KMS-11 (cell line): ENCODE measurements at regions not wholly inside any gene's neighbourhood (a gene's known extent, or its start where the extent isn't known, plus 50 kb on each side); places are given as distances from the start of the nearest gene placed in this dataset.

Experiments used
- H2AFZ ChIP-seq: fragments of 200-600 bp; sonication (generic); 2 replicates; pipeline ENCODE4 v1.6.1; 2016; ENCODE audit warnings: antibody characterized with exemption, mixed run types, low read depth
- H3K27ac ChIP-seq: fragments of 200-600 bp; sonication (generic); 2 replicates; pipeline ENCODE4 v1.6.1; 2016; ENCODE audit warnings: mild to moderate bottlenecking, mixed run types
- H3K27me3 ChIP-seq: fragments of 200-600 bp; sonication (generic); 2 replicates; pipeline ENCODE4 v1.6.1; 2017; ENCODE audit warnings: mild to moderate bottlenecking, low read depth, mixed run types, moderate library complexity; ENCODE audit not compliant: insufficient read depth
- H3K36me3 ChIP-seq: fragments of 200-600 bp; sonication (generic); 2 replicates; pipeline ENCODE4 v1.6.1; 2017; ENCODE audit warnings: mild to moderate bottlenecking, mixed run types; ENCODE audit not compliant: insufficient read depth
- H3K4me1 ChIP-seq: fragments of 200-600 bp; sonication (generic); 2 replicates; pipeline ENCODE4 v1.6.1; 2016; ENCODE audit warnings: mild to moderate bottlenecking, low read depth, mixed run types; ENCODE audit not compliant: poor library complexity, severe bottlenecking
- H3K4me2 ChIP-seq: fragments of 200-600 bp; sonication (generic); 2 replicates; pipeline ENCODE4 v1.7.0; 2016; ENCODE audit warnings: mild to moderate bottlenecking, mixed run types
- H3K4me3 ChIP-seq: fragments of 200-600 bp; sonication (generic); IDR thresholded peaks from 2 replicates; pipeline ENCODE4 v1.6.1; 2017; ENCODE audit warnings: low read depth, low read length, mixed read lengths; ENCODE audit not compliant: insufficient read depth
- H3K79me2 ChIP-seq: fragments of 200-600 bp; sonication (generic); 2 replicates; pipeline ENCODE4 v1.6.1; 2016; ENCODE audit warnings: low read depth, mixed run types; ENCODE audit not compliant: insufficient read depth
- H3K9ac ChIP-seq: fragments of 200-600 bp; sonication (generic); 2 replicates; pipeline ENCODE4 v1.6.1; 2016; ENCODE audit warnings: mild to moderate bottlenecking, mixed run types
- H4K20me1 ChIP-seq: fragments of 200-600 bp; sonication (generic); 2 replicates; pipeline ENCODE4 v1.6.1; 2016; ENCODE audit warnings: mild to moderate bottlenecking, mixed run types; ENCODE audit not compliant: insufficient read depth
- TF ChIP-seq, protein P1 (sequence below): fragments of 200-600 bp; sonication (generic); conservative IDR thresholded peaks from 2 replicates; pipeline ENCODE4 v1.6.1; 2017; ENCODE audit warnings: low read depth, mild to moderate bottlenecking, antibody characterized with exemption, low read length, moderate library complexity, mixed read lengths

DNA sequence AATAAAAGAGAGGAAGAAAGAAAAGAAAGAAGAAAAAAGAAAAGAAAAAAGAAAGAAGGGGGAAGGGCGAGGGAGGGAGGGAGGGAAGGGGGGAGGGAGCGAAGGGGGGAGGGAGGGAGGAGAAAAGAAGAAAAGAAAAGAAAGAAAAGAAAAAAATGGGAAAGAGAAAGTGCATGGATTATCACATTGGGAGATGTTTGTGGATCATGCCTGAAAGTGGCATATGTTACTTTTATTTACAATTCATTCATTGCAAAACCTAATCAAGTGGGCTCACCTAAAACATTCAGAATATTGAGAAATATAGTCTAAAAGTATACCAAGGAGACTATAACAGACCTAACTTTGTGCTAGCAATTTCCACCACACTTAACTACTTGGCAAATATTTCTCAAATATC, 246.9 kb upstream of the SYT1 start:
- H3K27me3 ChIP-seq = no peaks in the 10 kb centered on the region
- no peak overlapping the region for H3K9ac ChIP-seq
- TF ChIP-seq, protein P1, sequence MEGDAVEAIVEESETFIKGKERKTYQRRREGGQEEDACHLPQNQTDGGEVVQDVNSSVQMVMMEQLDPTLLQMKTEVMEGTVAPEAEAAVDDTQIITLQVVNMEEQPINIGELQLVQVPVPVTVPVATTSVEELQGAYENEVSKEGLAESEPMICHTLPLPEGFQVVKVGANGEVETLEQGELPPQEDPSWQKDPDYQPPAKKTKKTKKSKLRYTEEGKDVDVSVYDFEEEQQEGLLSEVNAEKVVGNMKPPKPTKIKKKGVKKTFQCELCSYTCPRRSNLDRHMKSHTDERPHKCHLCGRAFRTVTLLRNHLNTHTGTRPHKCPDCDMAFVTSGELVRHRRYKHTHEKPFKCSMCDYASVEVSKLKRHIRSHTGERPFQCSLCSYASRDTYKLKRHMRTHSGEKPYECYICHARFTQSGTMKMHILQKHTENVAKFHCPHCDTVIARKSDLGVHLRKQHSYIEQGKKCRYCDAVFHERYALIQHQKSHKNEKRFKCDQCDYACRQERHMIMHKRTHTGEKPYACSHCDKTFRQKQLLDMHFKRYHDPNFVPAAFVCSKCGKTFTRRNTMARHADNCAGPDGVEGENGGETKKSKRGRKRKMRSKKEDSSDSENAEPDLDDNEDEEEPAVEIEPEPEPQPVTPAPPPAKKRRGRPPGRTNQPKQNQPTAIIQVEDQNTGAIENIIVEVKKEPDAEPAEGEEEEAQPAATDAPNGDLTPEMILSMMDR = no peak
- H4K20me1 ChIP-seq = no peaks in the 10 kb centered on the region
- no peaks in the 10 kb centered on the region for H3K79me2 ChIP-seq
- H3K27ac ChIP-seq = no peak overlapping the region
- no peaks in the 10 kb centered on the region for H3K4me1 ChIP-seq
- no peaks in the 10 kb centered on the region for H3K36me3 ChIP-seq
- H3K4me3 ChIP-seq = no peak overlapping the region
- H3K4me2 ChIP-seq = no peak overlapping the region
- no peak overlapping the region for H2AFZ ChIP-seq

DNA sequence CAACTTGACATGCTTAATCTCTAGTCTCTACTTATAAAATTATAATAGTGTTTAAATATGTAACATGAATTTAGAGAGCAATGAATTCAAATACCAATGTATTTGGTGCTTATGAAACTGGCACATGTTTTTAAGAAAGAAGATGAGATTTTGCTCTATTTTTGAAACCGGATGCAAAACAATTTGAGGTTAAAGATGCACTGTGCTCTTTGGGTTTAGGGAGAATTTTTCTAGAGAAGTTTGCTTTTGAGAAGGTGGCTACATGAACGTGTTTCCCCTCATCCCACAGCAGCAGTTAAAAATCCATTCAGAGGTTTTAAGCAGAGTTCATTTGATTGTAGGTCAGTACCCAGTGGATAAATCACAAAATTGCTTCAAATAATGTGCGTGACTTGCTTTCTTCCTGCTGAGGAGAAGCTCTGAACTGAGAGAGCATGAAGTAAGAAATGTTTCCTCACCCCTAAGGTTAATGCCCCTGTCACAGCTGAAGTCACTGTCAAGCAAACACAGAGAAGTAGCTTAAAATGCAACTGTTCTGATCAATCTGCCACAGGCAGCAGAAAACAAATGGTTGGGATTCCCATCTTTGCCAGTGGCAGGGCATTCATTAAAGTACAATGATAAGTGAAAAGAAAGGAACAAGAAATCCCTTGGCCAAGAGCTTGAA, 241.9 kb upstream of the SYT1 start:
- H3K4me1 ChIP-seq = no peaks in the 10 kb centered on the region
- no peaks in the 10 kb centered on the region for H3K79me2 ChIP-seq
- no peaks in the 10 kb centered on the region for H3K27me3 ChIP-seq
- no peak overlapping the region for H2AFZ ChIP-seq
- no peaks in the 10 kb centered on the region for H4K20me1 ChIP-seq
- H3K4me2 ChIP-seq = no peak overlapping the region
- H3K4me3 ChIP-seq = no peak overlapping the region
- H3K36me3 ChIP-seq = no peaks in the 10 kb centered on the region
- H3K27ac ChIP-seq = no peak overlapping the region
- no peak overlapping the region for H3K9ac ChIP-seq
- TF ChIP-seq, protein P1 = no peak

DNA sequence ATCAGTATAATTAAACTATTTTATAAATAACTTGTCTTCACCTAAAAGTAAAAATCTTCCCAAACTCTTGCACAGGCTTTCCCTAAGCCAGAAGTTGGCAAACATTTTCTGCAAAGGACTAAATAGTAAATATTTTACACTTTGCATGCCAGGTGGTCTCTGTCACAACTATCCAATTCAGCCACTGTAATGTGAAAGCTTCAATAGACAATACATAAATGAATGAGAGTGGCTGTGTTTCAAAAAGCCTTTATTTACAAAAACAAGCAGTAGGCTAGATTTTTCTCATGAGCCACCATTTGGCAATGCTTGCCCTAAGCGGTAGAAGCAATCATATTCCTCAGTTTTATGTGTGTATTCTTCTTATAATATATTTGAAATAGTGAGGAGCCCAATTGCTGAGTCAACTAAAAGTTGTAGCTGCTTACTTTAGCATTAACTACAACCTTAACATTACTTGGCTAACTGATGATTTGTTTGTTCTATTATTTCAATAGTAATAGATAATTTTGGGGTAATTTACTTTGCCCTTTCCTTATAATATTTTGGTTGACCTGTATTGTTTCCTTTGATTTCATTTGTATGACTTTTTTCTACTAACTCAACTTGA, 236.0 kb upstream of the SYT1 start:
- no peaks in the 10 kb centered on the region for H3K79me2 ChIP-seq
- no peak overlapping the region for H3K27ac ChIP-seq
- H3K4me2 ChIP-seq = no peak overlapping the region
- H3K4me1 ChIP-seq = no peaks in the 10 kb centered on the region
- no peaks in the 10 kb centered on the region for H3K27me3 ChIP-seq
- H4K20me1 ChIP-seq = no peaks in the 10 kb centered on the region
- H3K9ac ChIP-seq = no peak overlapping the region
- H3K4me3 ChIP-seq = no peak overlapping the region
- TF ChIP-seq, protein P1 = no peak
- H3K36me3 ChIP-seq = no peaks in the 10 kb centered on the region
- no peak overlapping the region for H2AFZ ChIP-seq

DNA sequence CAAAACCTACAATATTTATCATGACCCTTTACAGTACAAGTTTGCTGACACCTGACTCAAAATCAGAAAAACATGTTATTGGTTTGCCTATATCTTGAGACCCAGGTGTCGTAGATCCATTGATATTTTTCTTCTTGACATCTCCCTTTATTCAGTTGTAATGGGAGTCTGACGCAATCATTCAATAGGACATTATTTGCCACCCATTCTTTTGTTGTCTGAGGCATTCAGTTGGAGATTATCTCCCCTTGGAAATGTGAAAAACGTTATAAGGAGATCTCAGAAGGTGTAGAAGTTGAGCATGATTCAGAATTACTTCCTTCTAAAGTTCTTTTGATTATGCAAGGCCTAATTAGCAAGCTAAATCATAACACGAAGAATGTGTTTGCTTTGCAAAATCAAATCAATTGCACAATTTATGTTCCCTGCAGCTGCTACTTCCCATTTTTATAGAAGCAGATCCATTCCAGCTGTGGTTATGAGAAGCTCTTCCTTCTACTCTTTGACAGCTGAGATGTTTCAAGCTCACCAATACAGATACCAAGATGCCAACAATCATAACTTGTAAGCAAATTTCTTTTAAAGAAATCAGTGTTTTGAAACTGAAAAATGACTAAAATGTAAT, 228.2 kb upstream of the SYT1 start:
- Histone ChIP-seq H3K36me3 (no peaks in the 10 kb centered on the region), H2AFZ (no peak overlapping the region), H4K20me1 (no peaks in the 10 kb centered on the region), H3K79me2 (no peaks in the 10 kb centered on the region), H3K4me1 (no peaks in the 10 kb centered on the region), H3K27me3 (no peaks in the 10 kb centered on the region), H3K27ac (no peak overlapping the region), H3K9ac (no peak overlapping the region), H3K4me2 (no peak overlapping the region), H3K4me3 (no peak overlapping the region)
- TF ChIP-seq, protein P1 = no peak
